ENCODE measurements at regions not wholly inside any gene's neighbourhood (a gene's known extent, or its start where the extent isn't known, plus 50 kb on each side); places are given as distances from the start of the nearest gene placed in this dataset.

DNA sequence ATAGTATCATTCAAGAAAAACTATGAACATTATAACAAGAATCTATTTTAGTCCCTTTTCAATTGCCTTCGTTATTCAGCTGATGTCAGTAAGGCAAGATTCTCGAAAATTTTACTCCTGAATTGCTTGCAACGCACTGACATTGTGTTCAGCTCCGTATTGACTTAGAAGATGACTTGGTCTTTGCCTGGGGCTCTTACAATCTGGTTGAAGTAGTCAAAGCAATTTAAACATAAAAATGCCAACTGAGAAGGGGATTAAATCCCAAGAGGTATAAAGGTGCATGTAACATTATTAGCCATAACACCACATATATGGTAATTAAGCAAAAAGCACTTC lies 507.1 kb downstream of the CENPC start:
- POLR2A ChIA-PET = no interaction called here
- intact Hi-C loops (cut with micrococcal nuclease; ENCODE audit: unreplicated experiment) = no loop called here
- Histone ChIP-seq H3K36me3 (replicated peaks in 1 of 2; ENCODE audit: control insufficient read depth in 1 of 2, insufficient read depth in 2 of 2, low read length in 2 of 2) (no peaks in the 10 kb centered on the region), H3K4me2 (ENCODE audit: low read depth, low read length) (no peak overlapping the region), H3K79me2 (ENCODE audit: insufficient read depth, low read length) (no peaks in the 10 kb centered on the region), H3K4me3 (replicated peaks in 1 of 3; ENCODE audit: insufficient read depth in 1 of 3, low read depth in 2 of 3, low read length in 3 of 3) (no peak overlapping the region), H3K27ac (ENCODE audit: extremely low read length, insufficient read depth, low read length) (no peak overlapping the region), H3K4me1 (ENCODE audit: insufficient read depth, low read length) (no peaks in the 10 kb centered on the region), H4K20me1 (ENCODE audit: insufficient read depth, low read length) (no peaks in the 10 kb centered on the region), H3K9me3 (ENCODE audit: low read length) (peaks cover 8% of the 10 kb centered on the region), H2AFZ (ENCODE audit: low read length) (no peak overlapping the region), H3K27me3 (ENCODE audit: control insufficient read depth in 1 of 2, insufficient read depth in 2 of 2, low read length in 2 of 2) (no peaks in the 10 kb centered on the region), H3K9ac (ENCODE audit: insufficient read depth, low read depth, low read length) (no peak overlapping the region)
- no peak for ATAC-seq
- in situ Hi-C loops (cut with HindIII; ENCODE audit: extremely low pct_ligation_motif_present, low pct_unique_long_range_greater_than_20kb) = no loop called here
- no TSS peak for BruUV-seq (replicated peaks)
- CTCF ChIA-PET (ENCODE audit: low intra/inter-chr PET ratio, low total read pairs) = no interaction called here
- TF ChIP-seq ZMYM3 (CRISPR knock-in tag; IDR thresholded peaks at IDR 0.05) (no peak), NR3C1 (CRISPR knock-in tag; IDR thresholded peaks at IDR 0.05) (no peak), HMG20A (CRISPR knock-in tag; IDR thresholded peaks at IDR 0.05; ENCODE audit: borderline replicate concordance) (no peak), ZNF10 (CRISPR knock-in tag; IDR thresholded peaks at IDR 0.05; ENCODE audit: borderline replicate concordance, low read depth) (no peak), ZNF841 (CRISPR knock-in tag; IDR thresholded peaks at IDR 0.05; ENCODE audit: borderline replicate concordance) (no peak), HNF4A (CRISPR knock-in tag; IDR thresholded peaks at IDR 0.05) (no peak), ZNF160 (CRISPR knock-in tag; IDR thresholded peaks at IDR 0.05) (no peak), NCOA1 (CRISPR knock-in tag; IDR thresholded peaks at IDR 0.05) (no peak), ZFP62 (CRISPR knock-in tag; IDR thresholded peaks at IDR 0.05) (no peak), ZNF350 (CRISPR knock-in tag; IDR thresholded peaks at IDR 0.05; ENCODE audit: borderline replicate concordance, low read depth) (no peak), CBX2 (IDR thresholded peaks at IDR 0.05; ENCODE audit: low read depth, low read length) (no peak), CBX2 (CRISPR knock-in tag; IDR thresholded peaks at IDR 0.05; ENCODE audit: low read depth) (no peak), TAF15 (IDR thresholded peaks at IDR 0.05; ENCODE audit: low read depth, low read length, poor library complexity, severe bottlenecking) (no peak)
- TF ChIP-seq, protein P1, sequence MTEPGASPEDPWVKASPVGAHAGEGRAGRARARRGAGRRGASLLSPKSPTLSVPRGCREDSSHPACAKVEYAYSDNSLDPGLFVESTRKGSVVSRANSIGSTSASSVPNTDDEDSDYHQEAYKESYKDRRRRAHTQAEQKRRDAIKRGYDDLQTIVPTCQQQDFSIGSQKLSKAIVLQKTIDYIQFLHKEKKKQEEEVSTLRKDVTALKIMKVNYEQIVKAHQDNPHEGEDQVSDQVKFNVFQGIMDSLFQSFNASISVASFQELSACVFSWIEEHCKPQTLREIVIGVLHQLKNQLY (CRISPR knock-in tag; IDR thresholded peaks at IDR 0.05) = no peak
- TF ChIP-seq, protein P2, sequence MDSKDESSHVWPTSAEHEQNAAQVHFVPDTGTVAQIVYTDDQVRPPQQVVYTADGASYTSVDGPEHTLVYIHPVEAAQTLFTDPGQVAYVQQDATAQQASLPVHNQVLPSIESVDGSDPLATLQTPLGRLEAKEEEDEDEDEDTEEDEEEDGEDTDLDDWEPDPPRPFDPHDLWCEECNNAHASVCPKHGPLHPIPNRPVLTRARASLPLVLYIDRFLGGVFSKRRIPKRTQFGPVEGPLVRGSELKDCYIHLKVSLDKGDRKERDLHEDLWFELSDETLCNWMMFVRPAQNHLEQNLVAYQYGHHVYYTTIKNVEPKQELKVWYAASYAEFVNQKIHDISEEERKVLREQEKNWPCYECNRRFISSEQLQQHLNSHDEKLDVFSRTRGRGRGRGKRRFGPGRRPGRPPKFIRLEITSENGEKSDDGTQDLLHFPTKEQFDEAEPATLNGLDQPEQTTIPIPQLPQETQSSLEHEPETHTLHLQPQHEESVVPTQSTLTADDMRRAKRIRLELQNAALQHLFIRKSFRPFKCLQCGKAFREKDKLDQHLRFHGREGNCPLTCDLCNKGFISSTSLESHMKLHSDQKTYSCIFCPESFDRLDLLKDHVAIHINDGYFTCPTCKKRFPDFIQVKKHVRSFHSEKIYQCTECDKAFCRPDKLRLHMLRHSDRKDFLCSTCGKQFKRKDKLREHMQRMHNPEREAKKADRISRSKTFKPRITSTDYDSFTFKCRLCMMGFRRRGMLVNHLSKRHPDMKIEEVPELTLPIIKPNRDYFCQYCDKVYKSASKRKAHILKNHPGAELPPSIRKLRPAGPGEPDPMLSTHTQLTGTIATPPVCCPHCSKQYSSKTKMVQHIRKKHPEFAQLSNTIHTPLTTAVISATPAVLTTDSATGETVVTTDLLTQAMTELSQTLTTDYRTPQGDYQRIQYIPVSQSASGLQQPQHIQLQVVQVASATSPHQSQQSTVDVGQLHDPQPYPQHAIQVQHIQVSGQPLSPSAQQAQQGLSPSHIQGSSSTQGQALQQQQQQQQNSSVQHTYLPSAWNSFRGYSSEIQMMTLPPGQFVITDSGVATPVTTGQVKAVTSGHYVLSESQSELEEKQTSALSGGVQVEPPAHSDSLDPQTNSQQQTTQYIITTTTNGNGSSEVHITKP (CRISPR knock-in tag; IDR thresholded peaks at IDR 0.05; ENCODE audit: low read depth) = no peak
- DNase-seq (ENCODE audit: low spot score) = no peak
- no peak for FAIRE-seq
- 0% methylated on average over 4 of the region's 4 CpGs for WGBS (ENCODE audit: low lambda C conversion rate)

All from HepG2 (cell line).